HUES64 (cell line): ENCODE measurements at regions not wholly inside any gene's neighbourhood (a gene's known extent, or its start where the extent isn't known, plus 50 kb on each side); places are given as distances from the start of the nearest gene placed in this dataset.

Source experiments
- H3K27ac ChIP-seq: 2 replicates; pipeline ENCODE4 v1.7.0; 2013; ENCODE audit warnings: low read depth, low read length, inconsistent platforms
- H3K27me3 ChIP-seq: 2 replicates; pipeline ENCODE4 v1.6.1; 2013; ENCODE audit warnings: mild to moderate bottlenecking, low read length; ENCODE audit not compliant: insufficient read depth
- H3K36me3 ChIP-seq: 2 replicates; pipeline ENCODE4 v1.6.1; 2013; ENCODE audit warnings: mild to moderate bottlenecking, low read length; ENCODE audit not compliant: insufficient read depth
- H3K4me1 ChIP-seq: 2 replicates; pipeline ENCODE4 v1.6.1; 2013; ENCODE audit warnings: mild to moderate bottlenecking, low read length, moderate library complexity; ENCODE audit not compliant: insufficient read depth
- H3K4me3 ChIP-seq: 2 replicates; pipeline ENCODE4 v1.5.1; 2013; ENCODE audit warnings: mild to moderate bottlenecking, low read length, moderate library complexity
- H3K9ac ChIP-seq: 2 replicates; pipeline ENCODE4 v1.6.1; 2013; ENCODE audit warnings: mild to moderate bottlenecking, low read depth, low read length
- H3K9me3 ChIP-seq: 2 replicates; pipeline ENCODE4 v1.6.1; 2013; ENCODE audit warnings: low read depth, low read length; ENCODE audit not compliant: insufficient read depth
- WGBS: fragments of 150-250, 120-280 bp; methylation state at CpG from one replicate; pipeline ENCODE4 v1.1.7; 2013; ENCODE audit warnings: missing lambda C conversion rate; 5-methylcytosine and 5-hydroxymethylcytosine counted together

DNA sequence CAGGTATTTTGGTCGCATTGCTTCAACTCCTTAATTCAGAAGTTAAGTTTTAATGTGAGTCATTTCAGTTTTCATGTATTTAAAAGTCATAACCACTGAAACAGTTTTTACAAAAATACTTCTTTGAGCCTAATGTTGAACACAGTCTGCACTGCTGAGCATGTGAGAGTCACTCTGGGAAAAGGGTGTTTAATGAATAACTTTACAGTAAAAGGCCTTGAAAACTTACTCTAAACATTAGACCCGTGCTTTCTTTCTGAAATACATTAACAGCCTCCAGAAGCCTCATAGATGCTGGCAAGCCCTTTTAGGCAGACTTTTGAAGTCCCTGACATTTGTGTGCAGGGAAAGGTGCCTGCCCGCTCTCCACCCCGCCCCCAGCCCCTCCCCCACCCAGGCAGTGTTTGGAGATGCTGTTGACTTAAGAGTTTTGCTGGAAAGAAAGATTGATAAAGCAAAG lies 68.9 kb upstream of the NR2F2 start:
- H3K27ac ChIP-seq: no peak overlapping the region
- WGBS: 60% methylated on average over 3 of the region's 4 CpGs

DNA sequence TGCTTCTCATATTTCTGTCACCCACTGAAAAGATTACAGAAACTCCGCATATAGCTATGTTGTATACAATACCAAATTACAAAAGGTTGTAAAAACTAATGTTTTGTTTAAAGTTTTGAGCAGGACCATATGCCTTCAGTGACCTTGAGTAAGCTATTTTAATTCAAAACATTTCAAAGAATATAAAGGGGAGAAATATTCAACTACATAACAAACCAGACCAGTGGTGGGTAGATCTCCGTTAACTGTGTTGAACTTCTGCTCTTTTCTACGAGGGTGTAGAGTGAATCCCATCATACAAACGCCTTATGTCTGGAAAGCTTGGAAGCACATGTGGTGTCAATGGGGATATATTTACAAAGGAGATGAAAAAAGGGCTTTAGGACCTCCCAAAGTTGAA lies 68.4 kb upstream of the NR2F2 start:
- Histone ChIP-seq H3K9ac (no peak overlapping the region), H3K27me3 (no peaks in the 10 kb centered on the region), H3K27ac (no peak overlapping the region), H3K4me1 (peaks cover 14% of the 10 kb centered on the region), H3K36me3 (no peaks in the 10 kb centered on the region), H3K9me3 (no peaks in the 10 kb centered on the region), H3K4me3 (no peak overlapping the region)
- 89% methylated on average over 3 of the region's 4 CpGs for WGBS

More for the DNA sequence above, 68.9 kb upstream of the NR2F2 start:
- no peak overlapping the region for H3K9ac ChIP-seq
- H3K4me3 ChIP-seq: no peak overlapping the region
- H3K9me3 ChIP-seq: no peaks in the 10 kb centered on the region
- peaks cover 14% of the 10 kb centered on the region for H3K4me1 ChIP-seq
- no peaks in the 10 kb centered on the region for H3K27me3 ChIP-seq
- no peaks in the 10 kb centered on the region for H3K36me3 ChIP-seq

DNA sequence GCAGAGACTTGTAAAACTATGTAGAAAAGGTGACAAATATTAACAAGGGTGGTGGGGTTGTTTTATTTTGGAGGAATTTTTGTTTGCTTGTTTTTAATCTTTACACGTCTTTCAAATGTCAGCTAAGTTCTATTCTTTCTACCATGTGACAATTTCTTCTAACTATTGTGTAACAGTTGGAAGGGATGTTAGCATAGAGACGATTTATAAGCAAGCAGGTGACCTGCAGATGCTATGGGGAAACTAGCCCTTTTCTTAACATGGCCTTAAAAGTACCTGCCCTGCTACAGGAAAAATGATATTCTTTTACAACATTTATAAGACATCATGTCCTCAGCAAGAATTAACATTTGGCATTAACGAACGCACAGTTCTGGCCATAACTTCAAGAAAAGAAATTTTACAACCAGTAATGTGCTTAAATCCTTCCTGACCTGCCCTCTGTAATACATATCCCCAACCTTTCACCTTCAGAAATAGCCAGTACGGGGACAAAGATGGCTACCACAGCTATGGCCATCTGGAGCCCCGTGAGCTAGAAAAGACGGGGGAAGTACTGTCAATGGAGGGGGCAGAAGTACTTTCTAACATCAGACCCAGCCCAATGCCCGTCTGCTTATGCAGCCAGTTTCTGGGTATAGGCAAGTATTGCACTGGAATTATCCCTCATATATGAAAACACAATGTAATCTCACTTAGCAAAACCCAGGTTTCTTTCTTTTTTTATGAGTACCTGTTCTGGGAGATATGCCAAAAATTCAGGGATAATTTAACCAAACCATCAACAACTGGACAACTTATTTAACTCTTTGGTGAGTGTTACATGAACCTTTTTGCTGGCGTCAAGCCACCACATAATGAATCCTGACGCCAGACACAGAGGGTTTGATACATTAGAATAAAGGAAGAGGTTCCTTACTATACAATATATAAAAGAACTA lies 67.7 kb upstream of the NR2F2 start:
- no peak overlapping the region for H3K4me3 ChIP-seq

DNA sequence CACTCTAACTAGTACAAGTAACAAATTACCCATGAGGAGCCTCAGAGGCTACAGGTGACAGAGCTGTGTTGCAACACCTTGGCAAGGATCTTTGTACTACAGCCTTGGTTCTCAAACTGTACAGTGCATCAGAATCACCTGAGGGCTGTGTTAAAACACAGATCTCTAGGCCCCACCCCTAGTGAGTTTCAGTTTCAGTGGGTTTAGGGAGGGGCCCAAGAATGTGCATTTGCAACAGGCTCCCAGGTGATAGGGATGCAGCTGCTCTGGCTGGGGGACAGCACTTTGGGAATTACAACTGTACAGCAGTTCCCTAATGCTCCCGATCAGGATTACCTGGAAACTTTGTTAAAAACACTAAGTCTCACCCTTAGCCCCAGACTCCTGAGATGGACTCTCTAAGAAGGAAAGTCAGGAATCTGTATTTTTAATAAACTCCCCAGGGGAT lies 66.1 kb upstream of the NR2F2 start:
- WGBS: 92% methylated on average over 1 of the region's 1 CpG
- no peak overlapping the region for H3K27ac ChIP-seq
- no peaks in the 10 kb centered on the region for H3K9me3 ChIP-seq

More for the DNA sequence above, 67.7 kb upstream of the NR2F2 start:
- H3K36me3 ChIP-seq: no peaks in the 10 kb centered on the region
- no peak overlapping the region for H3K9ac ChIP-seq
- H3K4me1 ChIP-seq: peaks cover 14% of the 10 kb centered on the region
- 94% methylated on average over 7 of the region's 10 CpGs for WGBS
- no peaks in the 10 kb centered on the region for H3K27me3 ChIP-seq
- no peak overlapping the region for H3K27ac ChIP-seq
- H3K9me3 ChIP-seq: no peaks in the 10 kb centered on the region

DNA sequence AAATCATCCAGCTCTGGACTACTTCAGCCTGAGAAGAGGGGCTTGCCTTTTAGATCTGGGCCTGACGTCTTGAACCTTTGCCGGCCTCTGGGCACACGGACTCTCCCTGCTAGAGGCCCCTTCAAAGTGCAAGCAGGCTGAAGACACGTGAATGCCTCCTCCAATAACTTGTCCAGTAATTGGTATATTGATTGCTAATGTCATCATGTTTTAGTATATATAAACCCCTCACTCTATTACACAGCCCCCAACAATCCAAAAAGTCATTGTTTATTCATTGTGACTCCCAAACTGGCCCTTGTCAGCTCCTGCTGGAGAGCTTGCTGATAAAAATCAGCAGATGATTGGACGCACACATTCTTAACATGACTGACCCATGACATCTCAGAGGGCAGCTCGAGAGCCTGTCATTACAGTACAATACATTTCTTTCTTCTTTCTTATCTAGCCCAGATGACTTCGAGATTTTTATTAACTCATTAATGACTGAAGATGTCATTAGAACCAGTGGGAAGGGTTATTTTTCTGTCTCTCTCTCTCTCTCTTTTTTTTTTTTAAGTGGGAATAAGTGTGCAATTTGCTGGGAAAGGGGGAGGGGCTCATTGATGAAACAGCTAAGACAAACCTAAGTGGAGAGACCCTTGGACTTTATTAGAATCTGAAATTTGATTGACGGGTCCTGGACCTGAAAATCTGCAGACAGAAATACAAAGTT lies 65.5 kb upstream of the NR2F2 start:
- Histone ChIP-seq H3K27ac (no peak overlapping the region), H3K36me3 (no peaks in the 10 kb centered on the region), H3K4me3 (no peak overlapping the region), H3K9ac (no peak overlapping the region), H3K4me1 (peaks cover 23% of the 10 kb centered on the region), H3K9me3 (no peaks in the 10 kb centered on the region), H3K27me3 (no peaks in the 10 kb centered on the region)
- WGBS: 85% methylated on average over 7 of the region's 8 CpGs

More for the DNA sequence above, 66.1 kb upstream of the NR2F2 start:
- no peaks in the 10 kb centered on the region for H3K36me3 ChIP-seq
- no peak overlapping the region for H3K4me3 ChIP-seq
- H3K27me3 ChIP-seq: no peaks in the 10 kb centered on the region
- no peak overlapping the region for H3K9ac ChIP-seq
- peaks cover 23% of the 10 kb centered on the region for H3K4me1 ChIP-seq

DNA sequence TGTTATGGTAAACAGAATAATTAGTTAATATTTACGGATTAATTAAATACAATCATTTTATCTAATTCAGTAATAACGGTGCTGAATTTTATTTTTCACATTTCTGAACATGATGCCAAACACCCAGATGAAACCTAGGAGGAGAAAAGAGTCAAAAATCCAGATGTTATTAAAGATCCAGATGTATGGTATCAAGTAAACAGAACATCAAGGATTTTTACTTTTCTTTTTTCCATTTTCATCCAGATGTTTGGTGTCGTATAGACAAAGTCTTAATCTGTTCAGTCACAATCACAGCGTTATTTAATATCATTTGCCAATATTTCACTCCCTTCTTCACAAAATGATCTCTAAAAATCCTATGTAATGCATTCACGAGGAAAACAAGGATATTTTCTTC lies 64.0 kb upstream of the NR2F2 start:
- 95% methylated on average over 3 of the region's 5 CpGs for WGBS
- Histone ChIP-seq H3K36me3 (no peaks in the 10 kb centered on the region), H3K27ac (no peak overlapping the region), H3K4me3 (no peak overlapping the region), H3K9me3 (no peaks in the 10 kb centered on the region), H3K4me1 (peaks cover 22% of the 10 kb centered on the region), H3K27me3 (no peaks in the 10 kb centered on the region), H3K9ac (no peak overlapping the region)

DNA sequence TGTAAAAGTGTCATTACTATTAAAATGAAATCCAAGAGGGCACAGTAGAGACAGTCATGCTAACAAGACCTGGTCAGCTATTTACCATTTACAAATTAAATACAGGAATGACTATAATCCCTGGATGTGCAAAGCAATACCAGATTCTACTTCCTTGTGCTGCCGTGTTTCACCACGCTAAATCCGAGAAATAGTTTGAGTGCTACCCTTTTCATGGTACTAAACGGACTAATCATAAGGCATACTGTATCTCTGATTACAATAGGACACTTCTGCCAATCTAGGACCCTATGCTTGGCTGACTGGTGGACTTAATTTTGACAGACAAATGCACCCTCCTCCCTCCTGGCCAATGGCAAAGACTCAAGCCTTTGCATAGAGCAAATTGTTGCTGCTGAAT lies 63.0 kb upstream of the NR2F2 start:
- Histone ChIP-seq H3K27me3 (no peaks in the 10 kb centered on the region), H3K36me3 (no peaks in the 10 kb centered on the region), H3K9ac (no peak overlapping the region), H3K4me1 (peaks cover 14% of the 10 kb centered on the region; the same call in 1 of the 2 replicates), H3K9me3 (no peaks in the 10 kb centered on the region), H3K27ac (no peak overlapping the region), H3K4me3 (no peak overlapping the region)
- WGBS: 93% methylated on average over 4 of the region's 4 CpGs

DNA sequence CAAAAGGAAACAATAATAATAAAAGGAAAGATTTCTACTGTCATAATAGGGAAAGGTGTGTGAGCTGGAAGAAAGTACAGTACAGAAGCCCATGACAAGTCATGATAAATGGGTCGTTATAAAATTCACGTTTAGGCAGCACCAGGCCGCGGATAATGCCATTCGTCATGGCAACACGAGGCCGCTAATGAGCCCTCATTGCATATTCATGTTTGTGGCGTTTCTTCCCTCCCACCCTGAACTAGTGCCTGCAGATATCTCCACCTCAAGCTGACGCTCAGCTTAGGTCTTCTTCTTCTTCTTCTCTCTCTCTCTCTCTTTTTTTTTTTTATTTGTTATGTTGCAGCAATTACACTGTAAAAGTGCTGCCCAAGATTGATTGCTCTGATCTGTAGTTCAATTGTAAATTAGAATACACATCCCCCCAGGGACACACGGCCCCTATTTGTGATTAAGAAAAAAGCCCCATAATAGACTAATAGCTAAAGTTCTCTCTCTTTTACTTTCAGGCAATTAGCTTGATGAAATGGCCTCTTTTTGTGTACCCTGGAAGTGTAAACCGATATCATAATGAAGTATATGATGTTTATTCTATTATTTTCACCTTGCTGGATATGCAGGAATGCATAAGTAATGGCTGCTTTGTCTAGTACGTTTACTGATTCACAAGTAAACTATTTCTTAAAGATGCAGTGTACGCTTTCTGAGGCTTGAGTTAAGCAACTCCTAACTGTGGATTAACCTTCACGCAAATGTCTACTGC lies 61.9 kb upstream of the NR2F2 start:
- Histone ChIP-seq H3K36me3 (no peaks in the 10 kb centered on the region), H3K27ac (no peak overlapping the region), H3K4me1 (peaks cover 14% of the 10 kb centered on the region; the same call in 1 of the 2 replicates), H3K9ac (no peak overlapping the region), H3K4me3 (no peak overlapping the region), H3K27me3 (no peaks in the 10 kb centered on the region), H3K9me3 (no peaks in the 10 kb centered on the region)
- 69% methylated on average over 12 of the region's 14 CpGs for WGBS

DNA sequence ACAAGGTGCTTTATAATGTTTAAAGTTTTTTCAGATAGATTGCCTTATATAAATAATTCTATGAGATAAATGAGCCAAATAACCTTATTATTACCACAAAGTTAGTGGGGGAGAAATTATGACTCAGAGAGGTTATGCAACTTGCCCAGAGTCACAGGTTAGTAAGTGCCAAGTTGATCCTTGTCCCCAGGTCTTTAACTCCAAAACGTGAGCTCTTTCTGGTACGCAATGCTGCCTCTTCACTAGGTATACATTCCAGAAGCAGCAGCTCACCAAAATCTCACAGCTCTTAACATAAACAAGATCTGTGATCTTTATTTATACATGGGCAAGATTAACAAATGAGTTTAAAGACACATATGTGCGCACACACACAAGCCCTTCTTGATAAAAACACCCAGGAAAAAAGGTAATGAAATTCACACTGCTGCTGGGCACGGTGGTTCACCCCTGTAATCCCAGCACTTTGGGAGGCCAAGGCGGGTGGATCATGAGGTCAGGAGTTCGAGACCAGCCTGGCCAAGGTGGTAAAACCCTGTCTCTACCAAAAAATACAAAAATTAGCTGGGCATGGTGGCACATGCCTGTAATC lies 59.8 kb upstream of the NR2F2 start:
- Histone ChIP-seq H3K4me3 (no peak overlapping the region), H3K9ac (no peak overlapping the region), H3K4me1 (peaks cover 11% of the 10 kb centered on the region; the same call in 1 of the 2 replicates), H3K27me3 (no peaks in the 10 kb centered on the region), H3K27ac (no peak overlapping the region), H3K9me3 (no peaks in the 10 kb centered on the region), H3K36me3 (no peaks in the 10 kb centered on the region)
- WGBS: 93% methylated on average over 6 of the region's 6 CpGs

DNA sequence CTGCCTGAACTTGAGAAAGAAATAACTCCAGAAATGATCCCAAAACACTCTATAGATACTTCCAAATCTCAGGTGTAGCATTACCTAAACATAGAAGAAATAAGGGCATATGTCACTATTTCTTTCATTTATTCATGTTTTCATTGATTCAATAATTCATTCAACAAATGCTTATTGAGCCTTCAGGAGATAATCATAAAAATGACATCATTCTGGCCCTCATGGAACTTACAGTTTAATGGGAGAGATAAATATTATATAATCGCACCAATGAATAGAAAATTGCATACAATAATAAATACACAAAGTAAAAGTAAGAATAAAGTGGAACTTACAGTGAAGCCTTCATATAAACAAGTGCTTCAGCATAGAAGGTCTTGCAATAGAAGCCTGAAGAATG lies 58.1 kb upstream of the NR2F2 start:
- no peak overlapping the region for H3K27ac ChIP-seq
- no peaks in the 10 kb centered on the region for H3K9me3 ChIP-seq
- no peak overlapping the region for H3K9ac ChIP-seq
- H3K4me3 ChIP-seq: no peak overlapping the region
- no CpG with 5 or more reads among the region's 1 CpG for WGBS
- 0 out of 2 replicates have a peak, but pooled peaks cover 10% of the 10 kb centered on the region for H3K4me1 ChIP-seq
- no peaks in the 10 kb centered on the region for H3K36me3 ChIP-seq
- H3K27me3 ChIP-seq: no peaks in the 10 kb centered on the region
